Naive B cell (primary cell): ENCODE measurements at regions not wholly inside any gene's neighbourhood (a gene's known extent, or its start where the extent isn't known, plus 50 kb on each side); places are given as distances from the start of the nearest gene placed in this dataset.
"Not testable (repeated sequence)": the region's sequence is repeated elsewhere in the genome, so short reads cannot be mapped to it uniquely, and the experiment has no call there.

Experiments
- ATAC-seq, 2 donors: fragments of 150-1000 bp; cut with Tn5 transposase; 2 replicates each; pipeline ENCODE4 v1.10.0; 2021; ENCODE audit warnings: low read depth in 2 of 2, mild to moderate bottlenecking in 2 of 2, moderate library complexity in 2 of 2
- DNase-seq: peaks from one replicate; pipeline ENCODE4 v3.0.0; 2022
- H3K27ac Mint-ChIP-seq, 6 donors: one replicate each; pipeline ENCODE4 v1.8.0; 2020 to 2022; ENCODE audit warnings: mild to moderate bottlenecking in 6 of 6, mixed read lengths in 6 of 6, moderate library complexity in 5 of 6, inconsistent platforms in 2 of 6
- H3K27me3 Mint-ChIP-seq, 3 donors: one replicate each; pipeline ENCODE4 v1.8.0; 2021 to 2022; ENCODE audit warnings: mixed read lengths in 3 of 3, mild to moderate bottlenecking in 1 of 3
- H3K36me3 Mint-ChIP-seq, 2 donors: one replicate each; pipeline ENCODE4 v1.8.0; 2020 to 2022; ENCODE audit warnings: mixed read lengths in 2 of 2, inconsistent platforms in 1 of 2, mild to moderate bottlenecking in 1 of 2
- H3K4me1 Mint-ChIP-seq, 3 donors: one replicate each; pipeline ENCODE4 v1.8.0; 2020 to 2022; ENCODE audit warnings: mixed read lengths in 3 of 3, inconsistent platforms in 1 of 3, mild to moderate bottlenecking in 1 of 3, moderate library complexity in 1 of 3
- H3K4me3 Mint-ChIP-seq, 8 donors: one replicate each; pipeline ENCODE4 v1.8.0; 2020 to 2022; ENCODE audit warnings: mild to moderate bottlenecking in 8 of 8, mixed read lengths in 8 of 8, moderate library complexity in 8 of 8, inconsistent platforms in 2 of 8
- H3K9me3 Mint-ChIP-seq, 7 donors: one replicate each; pipeline ENCODE4 v1.8.0; 2020 to 2022; ENCODE audit warnings: mixed read lengths in 7 of 7, mild to moderate bottlenecking in 5 of 7, inconsistent platforms in 2 of 7, moderate library complexity in 1 of 7

GRCh38 chr1:208965351-208965750 lies 618.2 kb upstream of the CAMK1G start:
- DNase-seq (no peak), ATAC-seq (no peak)
- Mint-ChIP-seq H3K36me3 (no peaks in the 10 kb centered on the region), H3K4me3 (no peak overlapping the region), H3K27ac (no peak overlapping the region), H3K27me3 (peaks cover 15 to 22% (median 17%) of the 10 kb centered on the region in 3 donors), H3K4me1 (no peaks in the 10 kb centered on the region), H3K9me3 (peaks cover 0 to 9% (median 5%) of the 10 kb centered on the region in 7 donors)

- H3K9me3 Mint-ChIP-seq, result peaks cover 0 to under 1% (median 0%) of the 10 kb centered on the region in 7 donors
- no peak for ATAC-seq
- H3K4me1 Mint-ChIP-seq, result no peaks in the 10 kb centered on the region
- DNase-seq, result no peak
- H3K4me3 Mint-ChIP-seq, result no peak overlapping the region
- H3K36me3 Mint-ChIP-seq, result no peaks in the 10 kb centered on the region
- no peak overlapping the region for H3K27ac Mint-ChIP-seq
- H3K27me3 Mint-ChIP-seq, result peaks cover 17 to 25% (median 19%) of the 10 kb centered on the region in 3 donors
These were observed 616.2 kb upstream of the CAMK1G start for GRCh38 chr1:208967334-208967733.

- H3K4me3 Mint-ChIP-seq, result no peak overlapping the region
- no peak for DNase-seq
- H3K36me3 Mint-ChIP-seq, result no peaks in the 10 kb centered on the region
- H3K27me3 Mint-ChIP-seq, result peaks cover 0 to 10% (median 7%) of the 10 kb centered on the region in 3 donors
- peaks cover 0 to 2% (median 0%) of the 10 kb centered on the region in 7 donors for H3K9me3 Mint-ChIP-seq
- no peak overlapping the region for H3K27ac Mint-ChIP-seq
- no peaks in the 10 kb centered on the region for H3K4me1 Mint-ChIP-seq
- ATAC-seq, result no peak
These were observed 608.8 kb upstream of the CAMK1G start for GRCh38 chr1:208974717-208975116.

GRCh38 chr1:208975456-208975855 lies 608.1 kb upstream of the CAMK1G start:
- ATAC-seq (no peak), DNase-seq (no peak)
- Mint-ChIP-seq H3K4me1 (no peaks in the 10 kb centered on the region), H3K9me3 (peaks cover 0 to 2% (median 0%) of the 10 kb centered on the region in 7 donors), H3K27me3 (peaks cover 0 to 7% (median 3%) of the 10 kb centered on the region in 3 donors), H3K4me3 (no peak overlapping the region), H3K27ac (no peak overlapping the region), H3K36me3 (no peaks in the 10 kb centered on the region)

- Mint-ChIP-seq H3K4me3 (no peak overlapping the region), H3K27ac (no peak overlapping the region), H3K36me3 (no peaks in the 10 kb centered on the region), H3K4me1 (no peaks in the 10 kb centered on the region), H3K27me3 (peaks cover 0 to 5% (median 0%) of the 10 kb centered on the region in 3 donors), H3K9me3 (peaks cover 0 to 2% (median 0%) of the 10 kb centered on the region in 7 donors)
- DNase-seq (no peak), ATAC-seq (no peak)
These were observed 606.5 kb upstream of the CAMK1G start for GRCh38 chr1:208977012-208977411.

DNA sequence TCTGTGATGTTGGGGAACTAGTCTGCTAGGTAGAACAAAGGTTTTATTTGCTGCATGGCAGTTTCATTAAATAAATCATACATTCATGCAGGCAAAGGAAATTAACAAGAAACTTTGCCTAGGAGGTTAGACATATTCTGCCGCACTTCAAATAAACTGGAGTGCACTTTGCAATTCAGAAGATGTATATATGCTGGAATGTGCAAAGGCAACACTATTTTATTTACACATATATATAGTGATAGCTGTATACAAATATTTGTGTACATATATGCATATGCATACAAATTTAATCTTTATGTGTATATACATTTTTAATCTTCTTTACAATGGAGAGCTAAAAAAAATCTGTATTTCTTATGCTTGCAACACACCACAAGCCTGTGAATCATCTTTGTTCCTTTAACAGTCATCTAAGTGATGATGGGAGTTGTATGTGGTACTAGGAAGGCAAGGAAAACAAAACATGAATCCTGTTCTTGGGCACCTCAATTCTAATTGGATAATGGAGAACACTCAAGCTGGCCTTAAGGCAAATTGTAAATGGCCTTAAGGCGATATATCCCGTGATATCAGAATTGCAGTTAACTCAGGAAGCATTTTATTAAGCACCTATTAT lies 605.8 kb upstream of the CAMK1G start:
- DNase-seq, result no peak
- H3K4me1 Mint-ChIP-seq, result no peaks in the 10 kb centered on the region
- H3K9me3 Mint-ChIP-seq, result peaks cover 0 to 2% (median 0%) of the 10 kb centered on the region in 7 donors
- ATAC-seq, result no peak
- peaks cover 0 to 5% (median 0%) of the 10 kb centered on the region in 3 donors for H3K27me3 Mint-ChIP-seq
- H3K36me3 Mint-ChIP-seq, result no peaks in the 10 kb centered on the region
- H3K4me3 Mint-ChIP-seq, result no peak overlapping the region
- no peak overlapping the region for H3K27ac Mint-ChIP-seq

GRCh38 chr1:208979776-208980175 lies 603.7 kb upstream of the CAMK1G start:
- Mint-ChIP-seq H3K27ac (no peak overlapping the region), H3K27me3 (peaks cover 0 to 5% (median 0%) of the 10 kb centered on the region in 3 donors), H3K36me3 (no peaks in the 10 kb centered on the region), H3K4me3 (no peak overlapping the region), H3K9me3 (peaks cover 0 to 2% (median 0%) of the 10 kb centered on the region in 7 donors), H3K4me1 (no peaks in the 10 kb centered on the region)
- DNase-seq, result no peak
- no peak for ATAC-seq

- Mint-ChIP-seq H3K27me3 (peaks cover 0 to 5% (median 0%) of the 10 kb centered on the region in 3 donors), H3K36me3 (no peaks in the 10 kb centered on the region), H3K4me3 (no peak overlapping the region), H3K9me3 (peaks cover 0 to 2% (median 0%) of the 10 kb centered on the region in 7 donors), H3K27ac (no peak overlapping the region), H3K4me1 (no peaks in the 10 kb centered on the region)
- no peak for DNase-seq
- no peak for ATAC-seq
These were observed 602.9 kb upstream of the CAMK1G start for GRCh38 chr1:208980605-208981004.

DNA sequence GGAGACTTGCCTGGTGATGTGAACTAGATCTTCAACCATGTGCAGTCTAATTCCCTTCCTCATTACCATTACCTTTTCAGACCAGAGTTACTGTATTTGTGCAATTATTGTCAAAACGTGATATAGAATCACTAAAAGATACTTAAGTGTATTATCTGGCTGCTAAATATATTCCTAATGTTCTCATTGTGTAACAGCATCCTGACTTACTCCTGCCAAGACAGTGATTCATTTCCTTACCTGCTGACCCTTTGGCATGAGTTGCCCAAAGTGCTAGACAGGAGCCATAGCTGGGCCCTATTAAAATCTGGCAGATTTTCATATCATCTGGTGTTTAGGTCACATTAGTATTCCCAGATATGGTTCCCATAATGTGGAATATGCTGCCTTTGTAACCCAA lies 598.3 kb upstream of the CAMK1G start:
- Mint-ChIP-seq H3K27ac (peak overlapping the region in 1 of 6 donors; percentile 94), H3K27me3 (peaks cover 0 to 1% (median 0%) of the 10 kb centered on the region in 3 donors), H3K4me1 (peaks cover 4 to 12% (median 10%) of the 10 kb centered on the region in 3 donors), H3K36me3 (no peaks in the 10 kb centered on the region), H3K4me3 (no peak overlapping the region), H3K9me3 (peaks cover 0 to 4% (median 2%) of the 10 kb centered on the region in 7 donors)
- no peak for ATAC-seq
- DNase-seq, result no peak

GRCh38 chr1:208988811-208989222 lies 594.7 kb upstream of the CAMK1G start:
- Mint-ChIP-seq H3K27ac (peak overlapping the region in 5 of 6 donors; percentile 16 to 83 (median 41)), H3K4me3 (peak overlapping the region in 7 of 8 donors; percentile 27 to 68 (median 54)), H3K36me3 (no peaks in the 10 kb centered on the region), H3K4me1 (peaks cover 4 to 12% (median 10%) of the 10 kb centered on the region in 3 donors), H3K27me3 (peaks cover 3 to 12% (median 11%) of the 10 kb centered on the region in 3 donors), H3K9me3 (peaks cover 4 to 17% (median 6%) of the 10 kb centered on the region in 7 donors)
- no peak for DNase-seq
- ATAC-seq, result peak in 1 of 2 donors; percentile 27

DNA sequence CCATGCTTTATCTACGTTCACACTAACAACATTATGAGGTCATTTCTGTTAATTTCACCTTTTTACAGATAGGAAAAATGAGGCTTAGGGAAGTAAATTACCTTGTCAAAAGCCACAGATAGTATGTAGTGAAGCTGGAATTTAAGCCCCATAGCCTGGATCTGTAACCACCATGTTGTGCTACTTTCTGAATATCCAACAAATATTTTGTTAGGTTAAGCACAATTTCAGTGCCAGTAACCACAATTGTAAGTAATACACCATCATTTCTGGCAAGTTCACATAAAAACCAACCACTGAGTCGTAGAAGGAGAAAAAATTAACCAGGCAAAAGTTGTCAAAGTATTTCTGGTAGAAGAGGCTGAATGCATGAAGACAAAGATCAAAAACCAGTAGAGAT lies 593.1 kb upstream of the CAMK1G start:
- DNase-seq (no peak), ATAC-seq (no peak)
- Mint-ChIP-seq H3K4me1 (peaks cover 4 to 12% (median 10%) of the 10 kb centered on the region in 3 donors), H3K27me3 (peaks cover 3 to 12% (median 11%) of the 10 kb centered on the region in 3 donors), H3K36me3 (no peaks in the 10 kb centered on the region), H3K9me3 (peaks cover 4 to 17% (median 6%) of the 10 kb centered on the region in 7 donors), H3K27ac (no peak overlapping the region), H3K4me3 (no peak overlapping the region)

DNA sequence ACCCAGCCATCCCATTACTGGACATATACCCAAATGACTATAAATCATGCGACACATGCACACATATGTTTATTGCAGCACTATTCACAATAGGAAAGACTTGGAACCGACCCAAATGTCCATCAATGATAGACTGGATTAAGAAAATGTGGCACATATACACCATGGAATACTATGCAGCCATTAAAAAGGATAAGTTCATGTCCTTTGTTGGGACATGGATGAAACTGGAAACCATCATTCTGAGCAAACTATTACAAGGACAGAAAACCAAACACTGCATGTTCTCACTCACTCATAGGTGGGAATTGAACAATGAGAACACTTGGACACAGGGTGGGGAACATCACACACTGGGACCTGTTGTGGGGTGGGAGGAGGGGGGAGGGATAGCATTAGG lies 586.5 kb upstream of the CAMK1G start:
- not testable (repeated sequence) for H3K4me3 Mint-ChIP-seq, H3K36me3 Mint-ChIP-seq, DNase-seq, H3K27ac Mint-ChIP-seq, H3K27me3 Mint-ChIP-seq, H3K4me1 Mint-ChIP-seq, ATAC-seq
- H3K9me3 Mint-ChIP-seq, result peaks cover 0 to 16% (median 5%) of the 10 kb centered on the region in 7 donors

- Mint-ChIP-seq H3K36me3 (no peaks in the 10 kb centered on the region), H3K27ac (no peak overlapping the region), H3K27me3 (peaks cover 0 to 7% (median under 1%) of the 10 kb centered on the region in 3 donors), H3K9me3 (peaks cover 0 to 13% (median 5%) of the 10 kb centered on the region in 7 donors), H3K4me1 (no peaks in the 10 kb centered on the region), H3K4me3 (no peak overlapping the region)
- DNase-seq (no peak), ATAC-seq (no peak)
These were observed 585.7 kb upstream of the CAMK1G start for GRCh38 chr1:208997726-208998312.

DNA sequence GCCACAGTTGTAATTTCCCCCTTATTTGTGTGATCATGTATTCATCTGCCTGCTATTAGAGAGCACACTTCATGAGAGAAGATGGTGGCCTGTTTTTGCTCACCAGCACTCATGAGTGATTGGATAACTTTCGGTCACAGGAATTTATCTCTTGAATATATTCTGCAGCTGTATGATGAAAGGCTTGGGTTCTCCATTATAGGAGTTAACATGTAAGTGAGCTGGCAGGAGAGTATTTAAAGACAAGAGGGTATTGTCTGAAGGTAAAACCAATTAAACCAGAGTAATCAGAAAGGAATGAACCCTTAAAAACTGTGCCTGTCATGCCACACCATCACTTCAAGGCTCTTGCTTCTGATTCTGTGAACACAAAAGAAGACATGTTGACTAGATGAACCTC lies 574.9 kb upstream of the CAMK1G start:
- peaks cover 0 to 4% (median 0%) of the 10 kb centered on the region in 7 donors for H3K9me3 Mint-ChIP-seq
- no peaks in the 10 kb centered on the region for H3K27me3 Mint-ChIP-seq
- ATAC-seq, result no peak
- peak overlapping the region in 1 of 6 donors; percentile 29 for H3K27ac Mint-ChIP-seq
- DNase-seq, result no peak
- H3K36me3 Mint-ChIP-seq, result no peaks in the 10 kb centered on the region
- no peak overlapping the region for H3K4me3 Mint-ChIP-seq
- H3K4me1 Mint-ChIP-seq, result no peaks in the 10 kb centered on the region
